Neural cell (in vitro differentiated cells): ENCODE measurements at regions not wholly inside any gene's neighbourhood (a gene's known extent, or its start where the extent isn't known, plus 50 kb on each side); places are given as distances from the start of the nearest gene placed in this dataset.

Experiments used
- H2AFZ ChIP-seq: fragments of 200-600, 300-800 bp; sonication (generic), shearing (Covaris generic); 2 replicates; pipeline ENCODE4 v1.6.0; 2014; ENCODE audit warnings: low read depth, mild to moderate bottlenecking, antibody characterized with exemption, low read length, moderate library complexity
- H3F3A ChIP-seq: fragments of 200-600 bp; shearing (Covaris generic); 2 replicates; pipeline ENCODE4 v1.6.1; 2016; ENCODE audit warnings: mild to moderate bottlenecking, moderate library complexity, mixed read lengths, antibody characterized with exemption, low read length; ENCODE audit not compliant: insufficient read depth, poor library complexity, severe bottlenecking
- H3K27ac ChIP-seq: fragments of 200-600, 300-800 bp; sonication (generic), shearing (Covaris generic); 2 replicates; pipeline ENCODE4 v1.5.1; 2014; ENCODE audit warnings: mild to moderate bottlenecking, low read length, moderate library complexity
- H3K27me3 ChIP-seq: fragments of 300-800, 200-600 bp; sonication (generic), shearing (Covaris generic); 2 replicates; pipeline ENCODE4 v1.6.0; 2014; ENCODE audit warnings: mild to moderate bottlenecking, low read depth, low read length, moderate library complexity; ENCODE audit not compliant: insufficient read depth
- H3K36me3 ChIP-seq: fragments of 300-800, 200-600 bp; sonication (generic), shearing (Covaris generic); 2 replicates; pipeline ENCODE4 v1.5.1; 2014; ENCODE audit warnings: mild to moderate bottlenecking, antibody characterized with exemption, low read length, moderate library complexity; ENCODE audit not compliant: insufficient read depth
- H3K4me2 ChIP-seq: fragments of 300-800, 200-600 bp; sonication (generic), shearing (Covaris generic); 2 replicates; pipeline ENCODE4 v1.6.0; 2014; ENCODE audit warnings: mild to moderate bottlenecking, low read length
- H3K4me3 ChIP-seq: fragments of 300-800, 200-600 bp; sonication (generic), shearing (Covaris generic); 2 replicates; pipeline ENCODE4 v1.5.1; 2014; ENCODE audit warnings: mild to moderate bottlenecking, low read length, moderate library complexity
- H3K79me2 ChIP-seq: fragments of 200-600 bp; shearing (Covaris generic); replicated peaks from 2 replicates; pipeline ENCODE4 v1.6.0; 2014; ENCODE audit warnings: mild to moderate bottlenecking, low read length, moderate library complexity; ENCODE audit not compliant: insufficient read depth
- H3K9ac ChIP-seq: fragments of 300-800, 200-600 bp; sonication (generic), shearing (Covaris generic); 2 replicates; pipeline ENCODE4 v1.6.1; 2016; ENCODE audit warnings: mild to moderate bottlenecking, low read length, mixed read lengths
- H3K9me2 ChIP-seq: fragments of 200-600 bp; shearing (Covaris generic); 2 replicates; pipeline ENCODE4 v1.6.1; 2016; ENCODE audit warnings: mild to moderate bottlenecking, low read length, mixed read lengths; ENCODE audit not compliant: insufficient read depth
- H3K9me3 ChIP-seq: fragments of 200-600, 300-800 bp; sonication (generic), shearing (Covaris generic); 2 replicates; pipeline ENCODE4 v1.6.1; 2016; ENCODE audit warnings: mild to moderate bottlenecking, mixed run types, low read length, moderate library complexity, mixed read lengths
- H4K20me1 ChIP-seq: fragments of 200-600 bp; shearing (Covaris generic); 2 replicates; pipeline ENCODE4 v1.6.1; 2016; ENCODE audit warnings: mild to moderate bottlenecking, mixed run types; ENCODE audit not compliant: insufficient read depth
- EP300 ChIP-seq: fragments of 450-650 bp; conservative IDR thresholded peaks from 2 replicates; pipeline ENCODE4 v1.6.1; 2014; ENCODE audit warnings: antibody characterized with exemption, mild to moderate bottlenecking, moderate library complexity; ENCODE audit not compliant: poor library complexity, severe bottlenecking
- EZH2 ChIP-seq: fragments of 200-600, 300-800 bp; shearing (Covaris generic), sonication (generic); IDR thresholded peaks from 2 replicates; pipeline ENCODE4 v1.6.1; 2014; ENCODE audit warnings: antibody characterized with exemption, low read length, borderline replicate concordance, mild to moderate bottlenecking; ENCODE audit not compliant: insufficient read depth, poor library complexity, severe bottlenecking
- MXI1 ChIP-seq: fragments of 450-650 bp; conservative IDR thresholded peaks from 2 replicates; pipeline ENCODE4 v1.6.1; 2014; ENCODE audit warnings: antibody characterized with exemption, mild to moderate bottlenecking; ENCODE audit not compliant: poor library complexity, severe bottlenecking
- POLR2AphosphoS5 ChIP-seq: IDR thresholded peaks from 2 replicates; pipeline ENCODE4 v1.6.1; 2012
- RAD21 ChIP-seq: fragments of 450-650 bp; conservative IDR thresholded peaks from 2 replicates; pipeline ENCODE4 v1.6.1; 2014; ENCODE audit warnings: antibody characterized with exemption, mild to moderate bottlenecking, moderate library complexity
- SMC3 ChIP-seq: fragments of 450-650 bp; conservative IDR thresholded peaks from 2 replicates; pipeline ENCODE4 v1.6.1; 2014; ENCODE audit warnings: antibody characterized with exemption, mild to moderate bottlenecking, moderate library complexity; ENCODE audit not compliant: poor library complexity
- TAF1 ChIP-seq: IDR thresholded peaks from 2 replicates; pipeline ENCODE4 v1.6.1; 2012; ENCODE audit warnings: low read depth
- TF ChIP-seq, protein P1 (sequence below): fragments of 450-650 bp; IDR thresholded peaks from 2 replicates; pipeline ENCODE4 v1.5.1; 2014; ENCODE audit warnings: antibody characterized with exemption, mild to moderate bottlenecking, moderate library complexity; ENCODE audit not compliant: poor library complexity, severe bottlenecking
- TF ChIP-seq, protein P2 (sequence below): IDR thresholded peaks from 2 replicates; pipeline ENCODE4 v1.6.1; 2012; ENCODE audit warnings: borderline replicate concordance

DNA sequence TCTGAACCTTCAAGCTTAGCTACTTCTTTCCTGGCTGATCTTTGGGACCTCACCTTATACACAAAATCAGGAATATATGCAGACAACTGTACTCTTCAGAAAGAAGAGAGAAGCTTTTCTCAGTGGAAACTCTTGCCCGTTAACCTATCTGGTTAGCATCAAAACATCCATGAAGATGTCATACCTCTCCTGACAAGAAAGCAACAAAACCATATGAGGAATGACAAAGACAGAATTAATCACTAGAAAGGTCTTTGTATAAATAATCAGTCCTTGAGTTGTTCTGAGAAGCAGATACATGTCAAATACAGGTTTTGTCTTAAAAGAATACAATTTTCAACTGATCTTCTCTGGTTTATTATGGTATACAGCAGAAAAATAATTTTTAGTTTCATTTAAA lies 130.8 kb downstream of the FAT4 start:
- no peak overlapping the region for H3K9ac ChIP-seq
- no peak overlapping the region for H3K27ac ChIP-seq
- no peaks in the 10 kb centered on the region for H3K36me3 ChIP-seq
- no peaks in the 10 kb centered on the region for H4K20me1 ChIP-seq
- H3K9me3 ChIP-seq: no peaks in the 10 kb centered on the region
- TF ChIP-seq SMC3 (no peak), RAD21 (no peak), MXI1 (no peak), EP300 (peak; percentile 16), EZH2 (no peak)
- TF ChIP-seq, protein P1, sequence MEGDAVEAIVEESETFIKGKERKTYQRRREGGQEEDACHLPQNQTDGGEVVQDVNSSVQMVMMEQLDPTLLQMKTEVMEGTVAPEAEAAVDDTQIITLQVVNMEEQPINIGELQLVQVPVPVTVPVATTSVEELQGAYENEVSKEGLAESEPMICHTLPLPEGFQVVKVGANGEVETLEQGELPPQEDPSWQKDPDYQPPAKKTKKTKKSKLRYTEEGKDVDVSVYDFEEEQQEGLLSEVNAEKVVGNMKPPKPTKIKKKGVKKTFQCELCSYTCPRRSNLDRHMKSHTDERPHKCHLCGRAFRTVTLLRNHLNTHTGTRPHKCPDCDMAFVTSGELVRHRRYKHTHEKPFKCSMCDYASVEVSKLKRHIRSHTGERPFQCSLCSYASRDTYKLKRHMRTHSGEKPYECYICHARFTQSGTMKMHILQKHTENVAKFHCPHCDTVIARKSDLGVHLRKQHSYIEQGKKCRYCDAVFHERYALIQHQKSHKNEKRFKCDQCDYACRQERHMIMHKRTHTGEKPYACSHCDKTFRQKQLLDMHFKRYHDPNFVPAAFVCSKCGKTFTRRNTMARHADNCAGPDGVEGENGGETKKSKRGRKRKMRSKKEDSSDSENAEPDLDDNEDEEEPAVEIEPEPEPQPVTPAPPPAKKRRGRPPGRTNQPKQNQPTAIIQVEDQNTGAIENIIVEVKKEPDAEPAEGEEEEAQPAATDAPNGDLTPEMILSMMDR: no peak
- TF ChIP-seq, protein P2, sequence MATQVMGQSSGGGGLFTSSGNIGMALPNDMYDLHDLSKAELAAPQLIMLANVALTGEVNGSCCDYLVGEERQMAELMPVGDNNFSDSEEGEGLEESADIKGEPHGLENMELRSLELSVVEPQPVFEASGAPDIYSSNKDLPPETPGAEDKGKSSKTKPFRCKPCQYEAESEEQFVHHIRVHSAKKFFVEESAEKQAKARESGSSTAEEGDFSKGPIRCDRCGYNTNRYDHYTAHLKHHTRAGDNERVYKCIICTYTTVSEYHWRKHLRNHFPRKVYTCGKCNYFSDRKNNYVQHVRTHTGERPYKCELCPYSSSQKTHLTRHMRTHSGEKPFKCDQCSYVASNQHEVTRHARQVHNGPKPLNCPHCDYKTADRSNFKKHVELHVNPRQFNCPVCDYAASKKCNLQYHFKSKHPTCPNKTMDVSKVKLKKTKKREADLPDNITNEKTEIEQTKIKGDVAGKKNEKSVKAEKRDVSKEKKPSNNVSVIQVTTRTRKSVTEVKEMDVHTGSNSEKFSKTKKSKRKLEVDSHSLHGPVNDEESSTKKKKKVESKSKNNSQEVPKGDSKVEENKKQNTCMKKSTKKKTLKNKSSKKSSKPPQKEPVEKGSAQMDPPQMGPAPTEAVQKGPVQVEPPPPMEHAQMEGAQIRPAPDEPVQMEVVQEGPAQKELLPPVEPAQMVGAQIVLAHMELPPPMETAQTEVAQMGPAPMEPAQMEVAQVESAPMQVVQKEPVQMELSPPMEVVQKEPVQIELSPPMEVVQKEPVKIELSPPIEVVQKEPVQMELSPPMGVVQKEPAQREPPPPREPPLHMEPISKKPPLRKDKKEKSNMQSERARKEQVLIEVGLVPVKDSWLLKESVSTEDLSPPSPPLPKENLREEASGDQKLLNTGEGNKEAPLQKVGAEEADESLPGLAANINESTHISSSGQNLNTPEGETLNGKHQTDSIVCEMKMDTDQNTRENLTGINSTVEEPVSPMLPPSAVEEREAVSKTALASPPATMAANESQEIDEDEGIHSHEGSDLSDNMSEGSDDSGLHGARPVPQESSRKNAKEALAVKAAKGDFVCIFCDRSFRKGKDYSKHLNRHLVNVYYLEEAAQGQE: no peak
- no peak overlapping the region for H2AFZ ChIP-seq
- H3K27me3 ChIP-seq: no peaks in the 10 kb centered on the region
- H3K4me2 ChIP-seq: no peak overlapping the region
- no peaks in the 10 kb centered on the region for H3K9me2 ChIP-seq
- H3K4me3 ChIP-seq: no peak overlapping the region
- H3F3A ChIP-seq: no peaks in the 10 kb centered on the region
- H3K79me2 ChIP-seq: no peaks in the 10 kb centered on the region

DNA sequence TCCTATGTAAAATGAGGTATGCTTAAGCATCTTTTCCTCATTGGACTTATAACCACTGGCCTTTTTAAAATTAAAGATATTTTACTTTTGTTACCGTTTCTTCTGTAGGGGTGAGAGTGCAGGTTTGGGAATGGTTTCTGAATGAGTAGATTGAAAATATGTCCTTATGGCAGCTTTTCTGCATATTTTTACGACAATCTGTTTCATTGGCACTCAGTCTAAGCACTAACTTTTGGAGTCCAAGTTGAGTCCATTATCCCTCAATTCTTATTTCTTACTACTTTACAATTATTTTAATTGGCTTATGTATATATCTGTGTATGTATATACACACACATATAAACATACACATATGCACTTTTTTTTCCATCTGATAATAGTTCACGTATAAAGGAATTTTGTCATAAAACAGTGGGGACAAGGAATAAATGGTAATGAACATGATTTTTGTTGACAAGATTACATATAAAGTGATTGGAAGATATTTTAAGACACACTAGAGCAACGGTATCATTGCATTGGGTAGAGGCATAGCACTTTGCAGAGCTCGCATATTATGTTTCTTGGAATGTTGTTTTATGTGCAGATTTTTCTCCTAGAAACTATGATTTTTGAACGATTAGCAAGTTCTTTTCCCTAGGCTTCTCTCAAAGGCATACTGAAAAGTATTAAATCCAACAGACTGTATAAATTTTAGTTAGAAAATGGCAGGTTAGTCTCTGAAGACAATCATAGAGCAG lies 133.0 kb downstream of the FAT4 start:
- Histone ChIP-seq H3K9ac (no peak overlapping the region), H3K79me2 (no peaks in the 10 kb centered on the region), H3K27ac (no peak overlapping the region), H3K9me2 (no peaks in the 10 kb centered on the region), H3F3A (no peaks in the 10 kb centered on the region), H3K4me3 (no peak overlapping the region), H3K27me3 (no peaks in the 10 kb centered on the region), H2AFZ (no peak overlapping the region), H4K20me1 (no peaks in the 10 kb centered on the region), H3K36me3 (no peaks in the 10 kb centered on the region), H3K4me2 (no peak overlapping the region), H3K9me3 (no peaks in the 10 kb centered on the region)
- TF ChIP-seq MXI1 (no peak), EP300 (no peak), SMC3 (no peak), EZH2 (no peak), POLR2AphosphoS5 (no peak), RAD21 (no peak), TAF1 (no peak)
- TF ChIP-seq, protein P2: no peak
- TF ChIP-seq, protein P1: no peak
